GM12892 (cell line): ENCODE measurements at regions not wholly inside any gene's neighbourhood (a gene's known extent, or its start where the extent isn't known, plus 50 kb on each side); places are given as distances from the start of the nearest gene placed in this dataset.

ENCODE experiments used
- POLR2A ChIP-seq: IDR thresholded peaks from 2 replicates; pipeline ENCODE4 v1.6.1; 2011; ENCODE audit warnings: low read depth, low read length, control low read depth
- POLR2AphosphoS5 ChIP-seq: IDR thresholded peaks from 2 replicates; pipeline ENCODE4 v1.6.1; 2011; ENCODE audit warnings: low read depth, low read length, control low read depth
- TAF1 ChIP-seq: IDR thresholded peaks from 2 replicates; pipeline ENCODE4 v1.6.1; 2011; ENCODE audit warnings: low read depth, mild to moderate bottlenecking, control low read depth, low read length, borderline replicate concordance

GRCh38 chr2:242057379-242058040 lies 188.0 kb downstream of the RTP5 start:
- TF ChIP-seq POLR2A (no peak), POLR2AphosphoS5 (no peak), TAF1 (no peak)
